GM18520 (cell line): ENCODE measurements at regions not wholly inside any gene's neighbourhood (a gene's known extent, or its start where the extent isn't known, plus 50 kb on each side); places are given as distances from the start of the nearest gene placed in this dataset.

Experiments
- ATAC-seq: cut with Tn5 transposase; IDR thresholded peaks from one replicate; pipeline ENCODE4 v1.9.1; 2021; ENCODE audit not compliant: unreplicated experiment

DNA sequence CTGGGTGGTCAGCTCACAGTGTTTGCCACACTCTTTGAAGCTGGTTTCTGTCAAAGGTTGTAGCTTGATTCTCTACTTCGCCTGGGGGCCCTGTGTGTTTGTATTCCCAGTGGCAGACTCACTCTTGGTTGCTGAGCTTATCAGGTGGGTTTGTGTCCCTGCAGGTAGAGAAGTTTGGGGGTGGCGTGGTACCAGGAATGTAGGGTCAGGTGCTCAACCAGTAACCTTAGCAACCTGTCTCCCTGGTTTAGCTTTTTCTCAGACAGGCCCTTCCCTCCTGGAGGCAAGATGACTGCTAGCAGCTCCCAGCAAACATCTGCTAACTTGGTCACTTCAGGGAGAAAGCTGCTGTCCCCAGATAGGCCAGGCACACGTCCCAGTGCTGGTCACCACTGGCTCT lies 352.2 kb downstream of the AACS start:
- no peak for ATAC-seq

DNA sequence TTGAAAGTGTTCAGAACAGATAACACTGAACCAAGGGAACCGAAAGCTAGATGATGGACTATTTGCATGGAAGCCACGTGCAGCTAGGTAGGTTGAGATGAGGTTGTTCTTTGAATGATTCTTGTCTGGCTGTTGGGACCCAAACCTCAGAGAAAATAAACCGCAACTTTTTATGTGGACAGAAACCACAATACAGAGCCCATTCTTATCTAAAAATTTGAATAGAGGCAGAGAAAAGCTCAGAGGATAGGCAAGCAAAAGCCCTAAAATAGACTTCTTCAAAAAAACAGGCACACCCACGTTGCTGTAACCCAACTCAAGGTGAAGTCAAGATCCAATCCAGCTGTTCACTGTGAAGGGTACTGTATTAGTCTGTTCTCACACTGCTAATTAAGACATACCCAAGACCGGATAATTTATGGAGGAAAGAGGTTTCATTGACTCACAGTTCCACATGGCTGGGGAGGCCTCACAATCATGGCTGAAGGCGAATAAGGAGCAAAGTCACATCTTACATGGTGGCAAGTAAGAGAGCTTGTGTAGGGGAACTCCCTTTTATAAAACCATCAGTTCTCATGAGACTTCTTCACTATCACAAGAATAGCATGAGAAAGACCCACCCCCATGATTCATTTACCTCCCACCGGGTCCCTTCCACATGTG lies 353.8 kb downstream of the AACS start:
- ATAC-seq = peak; percentile 73

DNA sequence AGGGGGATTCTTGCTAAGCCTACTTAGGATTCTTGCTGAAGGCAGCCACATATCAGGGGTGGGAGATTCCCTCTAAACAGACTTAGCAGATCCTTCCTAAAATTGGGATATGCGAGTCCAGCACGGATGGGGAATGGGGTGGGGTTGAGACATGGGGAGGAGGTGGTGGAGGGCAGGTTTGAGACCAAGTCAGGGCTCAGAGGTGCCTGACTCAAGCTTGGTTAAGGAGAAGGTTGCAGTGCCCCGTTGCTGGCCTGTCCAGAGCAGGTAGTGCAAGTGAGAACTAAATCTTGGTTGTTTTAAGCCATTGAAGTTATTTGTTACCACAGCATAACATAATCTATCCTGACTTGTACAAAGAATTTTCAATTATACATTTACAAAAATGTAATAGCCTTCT lies 359.7 kb downstream of the AACS start:
- ATAC-seq = no peak

DNA sequence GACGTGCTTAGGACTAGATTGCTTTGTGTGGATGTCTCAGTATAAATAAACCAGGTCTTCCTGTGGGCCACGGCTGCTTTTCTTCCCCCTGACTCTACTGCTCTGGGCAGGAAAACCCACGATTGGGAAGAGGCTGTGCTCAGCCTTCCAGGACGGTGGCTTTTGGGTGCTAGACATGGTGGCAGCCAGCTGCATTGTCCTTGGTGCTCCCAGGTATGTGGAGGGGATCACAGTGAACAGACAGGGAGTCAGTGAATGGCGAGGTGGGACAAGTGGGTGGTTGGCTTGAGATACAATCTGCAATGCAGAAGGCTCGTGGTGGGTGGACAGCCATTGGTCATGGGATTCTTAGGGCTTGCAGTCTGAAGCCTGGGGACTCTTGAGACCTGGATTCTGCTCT lies 366.3 kb downstream of the AACS start:
- ATAC-seq = no peak

DNA sequence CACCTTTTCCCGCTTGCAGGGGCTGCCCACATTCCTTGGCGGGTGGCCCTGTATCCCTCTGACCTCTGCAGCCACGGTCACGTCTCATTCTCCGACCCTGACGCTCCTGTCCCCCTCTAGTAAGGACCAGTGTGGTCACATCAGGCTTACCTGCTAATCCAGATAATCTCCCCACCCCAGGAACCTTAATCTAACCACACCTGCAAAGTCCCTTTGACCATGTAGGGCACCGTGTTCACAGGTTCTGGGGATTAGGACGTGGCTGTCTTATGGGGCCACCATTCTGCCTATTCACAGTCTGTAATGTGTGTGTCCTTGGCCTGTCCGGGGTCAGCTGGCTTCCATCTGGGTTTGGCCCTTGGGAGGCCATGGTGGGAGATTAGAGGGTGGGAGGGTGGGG lies 368.9 kb downstream of the AACS start:
- ATAC-seq = no peak

DNA sequence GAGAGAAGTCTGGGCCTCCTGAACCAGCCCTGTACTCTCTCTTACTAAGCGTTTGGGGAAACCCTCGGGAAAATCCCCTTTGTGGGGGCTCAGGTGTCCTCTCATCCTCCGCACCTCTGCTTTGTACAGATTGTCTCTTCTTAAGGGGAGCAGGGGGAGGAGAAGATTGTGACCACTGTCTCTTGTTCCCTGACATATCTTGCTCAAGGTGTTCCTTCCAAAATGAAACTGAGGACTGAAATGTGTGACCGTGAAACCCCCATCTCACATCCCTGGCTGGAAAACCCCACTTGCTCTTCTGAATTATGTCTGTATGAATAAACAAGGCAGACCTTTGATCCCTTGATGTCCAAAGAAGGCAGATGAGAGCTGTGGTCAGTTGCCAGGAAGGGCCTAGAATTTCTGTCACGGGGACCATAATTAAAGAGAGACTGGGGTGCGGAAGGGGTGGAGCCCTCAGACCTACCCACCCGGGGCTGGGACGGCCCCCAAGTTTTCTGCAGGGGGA lies 369.8 kb downstream of the AACS start:
- peak; percentile 81 for ATAC-seq

DNA sequence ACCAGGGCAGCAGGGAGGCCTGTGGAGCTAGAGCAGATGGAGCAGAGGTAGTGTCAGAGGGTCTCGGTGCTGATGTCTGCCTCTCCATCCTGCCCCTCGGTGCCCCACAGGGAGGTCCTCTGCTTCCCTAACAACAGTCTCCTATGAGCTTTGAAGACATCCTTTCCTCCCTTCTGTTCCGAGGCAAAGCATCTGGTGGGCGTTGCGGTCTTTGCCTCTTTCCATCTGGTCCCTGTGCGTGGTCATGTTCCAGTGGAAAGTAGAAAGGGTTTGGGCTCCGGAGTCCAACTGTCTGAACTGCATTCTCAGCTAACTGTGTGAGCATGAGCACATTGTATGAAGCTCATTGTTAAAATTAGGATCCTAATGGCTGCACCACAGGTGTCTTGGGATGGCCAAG lies 370.6 kb downstream of the AACS start:
- no peak for ATAC-seq

DNA sequence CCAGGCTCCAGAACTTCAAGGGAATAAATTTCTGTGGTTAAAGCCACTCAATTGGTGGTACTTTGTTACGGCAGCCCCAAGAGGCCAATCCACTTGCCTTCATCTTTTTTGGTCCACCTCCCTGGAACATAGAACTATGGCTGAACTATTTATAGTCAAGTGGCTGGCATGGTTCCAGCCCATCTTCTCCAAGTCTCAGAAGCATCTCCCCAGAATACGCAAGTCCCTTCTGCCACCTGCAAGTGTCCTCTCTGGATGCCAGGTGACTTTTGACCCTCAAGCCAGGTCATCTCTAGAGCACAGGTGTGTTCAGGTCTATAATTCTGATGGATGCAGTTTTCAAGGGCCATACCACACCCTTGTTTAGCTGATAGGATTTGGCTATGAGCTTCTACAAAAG lies 371.5 kb downstream of the AACS start:
- no peak for ATAC-seq

DNA sequence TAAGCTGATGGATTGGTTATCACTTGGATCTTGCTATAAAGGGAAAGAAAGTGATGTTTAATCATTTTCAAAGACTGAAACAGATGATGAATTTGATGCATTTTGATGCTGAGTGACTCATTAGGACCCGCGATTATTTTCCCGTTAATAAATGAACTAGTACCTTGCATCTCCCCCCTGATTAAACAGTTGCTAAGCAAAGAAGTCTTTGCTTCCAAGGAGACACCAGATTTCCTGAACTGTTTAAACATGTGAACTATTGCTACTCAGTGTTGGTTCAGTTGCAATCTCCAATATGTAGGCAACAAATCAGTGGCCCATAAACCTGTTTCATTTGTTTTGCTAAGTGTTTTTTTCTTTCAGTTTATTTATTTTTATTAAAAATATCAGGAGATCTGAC lies 375.2 kb downstream of the AACS start:
- ATAC-seq = no peak

DNA sequence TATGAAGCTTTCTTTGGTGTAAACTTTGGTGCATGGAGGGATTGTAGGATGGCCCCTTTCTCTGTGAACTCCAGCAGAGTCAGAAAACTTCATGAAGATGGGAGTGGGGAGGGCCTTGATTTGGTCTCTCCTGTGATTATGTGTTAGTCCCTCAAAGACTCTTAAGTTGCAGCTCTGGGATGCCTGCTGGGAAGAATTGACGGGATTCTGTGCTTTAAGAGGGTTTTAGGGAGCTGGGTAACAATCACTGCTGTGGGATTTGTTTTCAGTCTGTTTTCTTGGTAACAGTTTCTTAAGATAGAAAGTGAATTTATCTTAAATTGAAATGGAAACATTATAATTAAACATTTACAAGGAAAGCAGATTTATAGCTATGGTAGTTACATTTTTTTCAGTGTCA lies 378.1 kb downstream of the AACS start:
- no peak for ATAC-seq

DNA sequence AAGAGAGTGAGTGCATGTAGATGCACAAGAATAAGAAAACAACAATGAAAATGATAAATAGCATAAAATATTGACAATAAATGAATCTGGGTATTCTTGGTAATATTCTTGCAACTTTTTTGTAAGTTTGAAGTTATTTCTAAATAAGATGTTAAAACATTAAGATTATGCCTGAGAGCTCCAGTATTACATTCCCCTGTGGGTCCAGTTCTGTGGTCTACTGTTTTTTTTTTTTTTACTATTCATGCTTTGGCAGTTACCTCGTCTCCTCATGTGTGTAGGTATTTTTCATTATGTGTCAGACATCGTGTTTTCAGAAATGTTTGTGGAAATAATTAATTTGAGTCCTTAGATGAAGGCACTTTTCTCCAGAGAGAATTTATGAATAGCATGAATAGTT lies 386.2 kb downstream of the AACS start:
- ATAC-seq = no peak

DNA sequence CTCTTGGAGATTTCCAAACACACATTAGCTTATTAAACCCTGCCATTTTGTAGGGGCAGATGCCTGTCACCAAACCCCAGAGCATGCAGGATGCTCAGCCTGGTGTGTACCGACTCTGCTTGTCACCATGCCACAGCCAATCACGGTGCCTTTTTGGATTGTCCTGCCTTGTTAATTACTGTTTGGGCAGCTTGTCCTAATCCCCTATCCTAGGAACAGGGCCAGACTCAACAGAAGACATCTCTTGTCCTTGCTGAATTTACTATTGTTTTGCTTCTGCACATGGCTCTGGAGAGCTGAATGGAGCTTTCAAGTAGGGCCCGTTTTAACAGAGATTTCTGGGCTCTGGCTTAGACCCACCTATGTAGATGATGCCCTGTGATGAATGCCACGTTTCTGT lies 388.5 kb downstream of the AACS start:
- ATAC-seq = no peak

DNA sequence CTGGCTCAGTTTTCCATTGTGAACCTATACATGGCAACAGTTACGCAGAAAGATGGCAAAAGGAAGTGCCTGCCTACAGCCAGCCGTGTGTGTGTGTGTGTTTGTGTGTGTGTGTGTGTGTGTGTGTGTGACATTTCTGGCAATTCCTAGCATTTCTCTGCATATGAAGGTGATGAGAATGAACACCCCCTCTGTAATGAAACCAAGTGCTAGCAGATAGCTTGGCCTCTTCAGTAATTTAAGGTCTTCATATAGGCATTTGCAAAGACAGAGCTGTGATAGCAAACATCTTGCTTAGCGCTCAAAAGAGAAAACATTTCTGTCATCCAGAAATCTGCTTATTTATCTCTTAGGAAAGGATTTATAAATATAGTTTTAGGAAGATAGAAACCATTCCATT lies 389.1 kb downstream of the AACS start:
- ATAC-seq = no peak

DNA sequence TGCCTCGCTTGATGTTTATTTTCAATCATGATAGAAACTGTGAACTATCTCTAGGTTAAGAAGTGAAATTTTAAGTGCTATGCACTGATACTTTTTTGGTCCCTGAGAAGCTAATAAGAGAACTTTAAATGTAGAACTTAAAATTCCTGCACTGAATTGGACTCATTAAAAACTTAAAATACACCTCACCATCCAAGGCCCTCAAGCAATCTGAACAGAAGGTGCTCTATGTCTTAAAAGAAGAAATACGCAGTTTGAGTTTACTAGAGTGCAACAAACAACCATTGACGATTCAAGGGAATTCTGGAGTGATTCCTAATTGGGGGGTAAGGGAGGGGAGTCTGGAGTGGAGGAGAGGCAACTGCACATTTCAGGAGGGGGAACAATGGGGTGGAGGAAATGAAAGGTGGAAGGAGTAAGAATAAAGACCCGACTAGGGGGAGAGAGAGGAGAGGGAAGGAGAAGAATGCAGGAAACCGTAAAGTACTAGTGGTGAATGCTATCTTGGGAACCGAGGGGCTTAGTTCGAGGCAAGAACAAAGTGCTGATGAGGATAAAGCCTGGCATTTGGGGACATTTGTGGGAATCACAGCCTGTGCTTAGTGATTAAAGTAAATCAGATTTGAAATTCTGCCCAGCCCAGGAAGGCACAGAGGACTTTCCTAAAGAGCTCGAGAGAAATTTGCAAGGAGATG lies 389.7 kb downstream of the AACS start:
- ATAC-seq = no peak

DNA sequence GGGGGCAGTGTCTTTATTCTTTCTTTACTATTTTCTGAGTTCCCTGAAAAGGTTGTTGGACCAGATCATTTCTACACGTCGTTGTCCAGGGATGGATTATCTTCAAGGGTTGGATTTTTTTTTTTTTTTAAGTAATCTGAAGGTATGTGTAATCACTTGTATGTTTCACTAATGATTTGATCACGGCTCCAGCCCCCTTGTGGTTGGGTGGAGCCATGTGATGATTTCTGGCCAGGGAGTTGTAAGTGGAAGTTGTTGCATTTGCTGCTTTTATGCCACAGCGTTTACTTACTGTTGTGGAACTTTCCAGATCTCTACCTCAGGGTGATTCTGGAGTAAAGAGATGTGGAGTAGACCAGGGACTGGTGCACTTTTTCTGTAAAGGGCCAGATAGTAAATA lies 390.3 kb downstream of the AACS start:
- ATAC-seq = no peak

DNA sequence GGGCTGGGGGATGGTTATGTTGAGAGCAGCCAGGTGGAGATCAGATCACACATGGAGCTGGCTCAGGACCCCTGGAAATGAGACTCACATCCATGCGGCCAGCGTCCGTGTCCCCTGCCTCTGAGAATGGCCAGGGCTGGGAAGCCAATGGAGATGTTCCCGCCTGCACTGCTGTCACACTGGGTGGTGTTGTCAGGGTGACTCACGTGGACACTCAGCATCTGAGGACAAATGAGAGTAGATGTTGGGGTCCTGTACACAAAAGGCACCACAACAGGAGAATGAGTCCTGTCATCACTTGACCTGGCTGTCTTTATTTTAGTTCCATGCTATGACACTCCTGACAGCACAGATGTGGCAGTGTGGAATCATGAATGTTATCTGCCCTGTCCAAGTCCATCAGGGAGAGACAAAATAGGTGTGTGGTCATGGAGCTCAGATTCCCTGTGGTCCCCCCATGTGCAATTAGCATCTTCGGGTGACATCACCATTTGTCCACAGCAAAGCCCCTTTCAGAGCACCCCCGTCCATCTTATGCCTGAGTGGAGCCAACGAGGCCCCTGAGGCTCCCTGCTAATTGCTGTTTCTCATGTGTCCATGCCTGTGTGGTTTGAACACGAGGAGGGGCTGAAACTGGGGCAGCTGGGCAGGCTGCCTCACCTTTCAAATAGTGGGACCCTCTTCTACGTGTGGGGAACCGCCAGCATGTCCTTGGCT lies 393.5 kb downstream of the AACS start:
- ATAC-seq = no peak

DNA sequence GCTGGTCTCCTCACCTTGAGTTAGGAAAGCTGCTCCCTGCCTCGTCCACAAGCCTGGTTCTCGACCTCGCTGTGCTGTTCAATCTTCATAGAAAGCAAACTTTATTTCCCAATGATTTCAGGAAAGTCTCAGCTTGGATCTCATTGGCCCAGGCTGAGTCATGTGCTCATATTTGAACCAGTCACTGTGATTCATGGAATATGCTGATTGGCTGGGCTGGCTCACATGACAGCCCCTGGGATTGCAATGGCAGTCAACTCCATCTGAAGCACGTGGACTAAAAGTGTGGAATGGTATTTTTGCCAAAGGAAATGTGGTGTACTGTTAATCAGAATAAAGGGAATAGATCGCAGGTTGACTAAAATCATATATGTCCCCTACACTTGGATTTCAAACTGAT lies 396.6 kb downstream of the AACS start:
- ATAC-seq = no peak

DNA sequence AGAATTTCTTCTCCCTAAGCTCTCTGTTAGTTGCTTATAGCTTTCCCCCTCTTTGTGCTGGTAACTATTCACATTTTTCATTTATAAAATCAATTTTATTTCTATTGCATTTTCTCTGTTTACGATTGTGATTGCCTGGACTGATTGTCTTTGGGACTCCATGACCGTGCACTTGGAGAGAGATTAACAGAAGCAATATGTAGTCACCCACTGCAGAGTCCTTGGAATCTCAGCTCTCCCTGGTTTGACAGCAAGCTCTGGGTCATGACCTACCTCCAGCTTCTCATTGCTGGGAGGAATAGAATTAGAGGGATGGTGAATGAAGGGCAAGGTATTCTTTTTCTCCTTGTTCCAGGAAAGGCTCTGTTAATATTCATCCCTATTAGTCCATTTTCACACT lies 398.2 kb downstream of the AACS start:
- ATAC-seq = no peak

DNA sequence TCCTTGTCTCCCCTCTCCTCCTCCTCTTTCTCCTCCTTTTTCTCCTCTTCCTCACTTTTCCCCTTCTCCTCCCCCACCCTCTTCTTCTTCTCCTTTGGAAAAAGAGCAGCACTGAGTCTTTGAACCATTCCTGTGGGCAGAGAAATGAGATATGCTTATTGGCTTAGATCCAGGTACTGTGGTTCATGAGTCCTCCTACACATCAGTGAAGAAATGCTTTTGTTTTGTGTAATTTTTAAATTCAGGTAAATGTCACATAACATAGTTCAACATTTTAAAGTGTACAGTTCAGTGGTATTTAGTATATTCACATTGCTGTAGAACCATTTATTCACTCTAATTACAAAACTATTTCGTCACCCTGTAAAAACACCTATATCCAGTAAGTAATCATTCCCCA lies 402.1 kb downstream of the AACS start:
- no peak for ATAC-seq

DNA sequence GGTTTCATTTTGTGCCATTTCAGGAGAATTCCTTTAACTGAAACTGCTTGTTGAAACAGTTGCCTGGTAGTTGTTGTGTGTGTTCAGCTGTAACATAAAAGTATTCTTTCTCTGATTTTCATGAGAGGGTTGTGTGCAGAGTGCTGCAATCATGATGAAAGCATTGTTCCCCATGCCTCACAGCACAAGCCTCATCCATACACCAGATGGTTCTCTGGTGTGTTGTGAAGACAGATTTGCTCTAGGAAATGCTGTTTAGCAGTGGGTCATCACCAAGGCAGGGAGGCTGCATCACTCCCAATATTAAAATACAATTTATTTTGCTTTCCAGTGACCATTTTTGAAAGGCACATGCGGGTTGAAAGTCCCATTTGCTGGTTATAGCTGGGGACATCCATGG lies 404.4 kb downstream of the AACS start:
- no peak for ATAC-seq

DNA sequence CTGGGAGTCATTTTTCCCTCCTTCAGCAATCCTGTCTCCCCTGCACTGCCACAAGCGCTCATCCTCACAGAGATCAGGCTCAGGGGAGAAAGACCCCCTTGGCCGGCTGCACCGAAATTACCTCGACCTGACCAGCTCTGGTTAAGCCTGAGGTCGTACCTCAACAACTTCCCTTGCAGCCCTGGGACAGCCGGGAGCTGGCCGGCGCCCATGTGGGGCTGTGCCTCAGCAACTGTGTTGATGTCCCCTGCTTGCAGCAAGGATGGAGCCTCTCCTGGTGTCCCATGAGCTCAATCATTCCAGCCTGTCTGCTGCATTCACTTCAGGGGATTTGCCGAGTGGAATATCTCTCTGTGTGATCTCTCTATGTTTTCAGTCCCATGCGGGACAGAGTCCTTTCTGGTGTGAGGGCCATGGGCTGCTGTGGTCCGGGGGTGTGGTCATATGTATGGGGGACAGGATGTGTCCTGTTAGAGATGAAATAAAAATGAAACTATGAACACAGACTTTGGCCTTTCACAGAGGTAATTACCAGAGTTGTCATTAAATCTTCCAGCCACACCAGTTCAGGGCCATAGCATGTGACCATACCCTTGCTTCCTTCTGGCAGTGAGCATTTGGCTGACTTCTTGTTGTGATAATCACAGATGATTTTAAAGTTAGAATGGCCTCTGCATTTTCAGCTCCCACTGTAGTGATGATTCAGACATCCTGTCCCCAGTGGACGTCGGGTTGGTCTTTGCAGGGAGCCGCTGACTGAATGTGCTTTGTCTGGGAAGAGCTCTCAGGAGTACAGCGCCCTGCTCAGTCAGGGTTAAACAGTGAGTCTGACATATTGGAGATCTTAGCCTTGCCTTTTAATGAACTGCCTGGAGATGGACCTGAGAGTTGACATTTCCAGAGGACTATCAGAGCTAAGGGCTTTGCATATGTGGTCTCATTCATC lies 405.9 kb downstream of the AACS start:
- peak; percentile 46 for ATAC-seq
